Sciatic nerve (tissue), 2 donors: ENCODE measurements at regions not wholly inside any gene's neighbourhood (a gene's known extent, or its start where the extent isn't known, plus 50 kb on each side); places are given as distances from the start of the nearest gene placed in this dataset.
"Not testable (repeated sequence)": the region's sequence is repeated elsewhere in the genome, so short reads cannot be mapped to it uniquely, and the experiment has no call there.

Source experiments
- ATAC-seq: fragments of 200-7000 bp; cut with Tn5 transposase; one replicate; pipeline ENCODE4 v1.9.1; 2020; ENCODE audit warnings: mild to moderate bottlenecking, moderate library complexity
- DNase-seq: peaks from one replicate; pipeline ENCODE4 v3.0.0-alpha.2; 2020; ENCODE audit warnings: low spot score
- intact Hi-C: fragments of 100-400 bp; cut with DNase I; formaldehyde crosslinking; loops from one replicate; pipeline ENCODE4 v1.14.2; 2022
- donor health status: DM: no; HTN: no; CAD: no.
- donor health status: DM: no; HTN: no; CAD: no.

- ATAC-seq = no peak
- DNase-seq = no peak
- intact Hi-C loops = no loop called here
These were observed 571.5 kb upstream of the ARID1B start for GRCh38 chr6:156205678-156206077.

DNA sequence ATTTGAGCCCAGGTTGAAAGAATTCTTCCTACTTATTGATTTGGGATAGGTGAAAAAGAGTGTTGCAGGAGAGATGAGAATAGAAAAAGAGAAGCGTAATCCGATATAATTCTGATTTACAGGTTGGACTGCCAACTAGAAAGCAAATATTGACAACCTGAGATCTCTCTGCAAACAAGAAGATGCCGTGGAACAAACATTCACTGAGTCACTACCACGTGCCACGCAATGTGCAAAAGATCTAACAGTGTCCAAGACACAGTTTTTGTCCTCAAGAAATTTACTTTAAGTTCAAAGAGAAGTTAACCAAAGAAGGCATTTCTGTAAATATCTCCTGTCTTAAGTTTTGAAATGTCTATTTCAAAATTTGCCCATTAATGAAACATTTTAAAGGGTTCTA is 578.0 kb upstream of the ARID1B start:
- DNase-seq = no peak
- no peak for ATAC-seq
- intact Hi-C loops = no loop called here

GRCh38 chr6:156197513-156197912 is 579.7 kb upstream of the ARID1B start:
- intact Hi-C loops = no loop called here
- ATAC-seq (no peak), DNase-seq (no peak)

DNA sequence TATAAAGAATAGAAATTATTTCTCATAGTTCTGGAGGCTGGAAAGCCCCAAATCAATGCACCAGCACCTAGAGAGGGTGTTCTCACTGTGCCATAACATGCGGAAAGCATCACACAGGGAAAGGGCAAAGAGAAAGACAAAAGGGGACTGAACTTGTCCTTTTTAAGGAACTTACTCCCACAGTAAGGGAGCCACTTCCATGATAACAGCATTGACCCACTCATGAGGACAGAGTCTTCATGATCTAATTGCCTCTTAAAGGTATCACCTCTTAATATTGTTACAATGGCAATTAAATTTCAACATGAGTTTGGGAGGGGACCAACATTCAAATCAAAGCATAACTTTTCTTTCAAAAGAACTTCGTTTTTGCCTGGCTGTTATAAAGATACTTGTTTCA is 582.2 kb upstream of the ARID1B start:
- DNase-seq = no peak
- intact Hi-C loops = no loop called here
- no peak for ATAC-seq

DNA sequence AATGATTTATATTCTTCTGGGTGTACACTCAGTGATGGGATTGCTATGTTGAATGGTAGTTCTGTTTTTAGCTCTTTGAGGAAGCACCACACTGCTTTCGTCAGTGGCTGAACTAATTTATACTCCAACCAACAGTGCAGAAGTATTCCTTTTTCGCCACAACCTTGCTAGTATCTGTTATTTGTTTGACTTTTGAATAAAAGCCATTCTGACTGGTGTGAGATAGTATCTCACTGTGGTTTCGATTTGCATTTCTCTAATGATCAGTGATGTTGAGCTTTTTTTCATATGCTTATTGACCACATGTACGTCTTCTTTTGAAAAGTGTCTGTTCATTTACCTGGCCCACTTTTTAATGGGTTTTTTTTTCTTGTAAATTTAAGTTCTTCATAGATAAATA is 583.8 kb upstream of the ARID1B start:
- ATAC-seq (no peak), DNase-seq (no peak)
- intact Hi-C loops = no loop called here

- intact Hi-C loops = no loop called here
- ATAC-seq (no peak), DNase-seq (no peak)
These were observed 585.3 kb upstream of the ARID1B start for GRCh38 chr6:156191895-156192294.

DNA sequence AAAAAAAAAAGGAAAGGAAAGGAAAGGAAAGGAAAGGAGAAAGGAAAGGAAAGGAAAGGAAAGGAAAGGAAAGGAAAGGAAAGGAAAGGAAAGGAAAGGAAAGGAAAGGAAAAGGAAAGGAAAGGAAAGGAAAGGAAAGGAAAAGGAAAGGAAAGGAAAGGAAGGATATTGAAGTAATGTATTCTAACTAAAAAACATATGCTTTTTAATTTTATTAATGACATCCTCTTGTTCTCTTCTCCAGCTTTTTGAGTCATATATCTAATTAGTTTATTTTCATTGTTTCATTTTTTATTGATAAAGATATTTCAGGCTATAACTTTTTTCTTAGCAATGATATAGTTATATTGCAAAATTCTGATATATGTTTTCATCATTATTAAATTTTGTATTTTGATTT is 585.8 kb upstream of the ARID1B start:
- intact Hi-C loops, ATAC-seq, DNase-seq: not testable (repeated sequence)

- ATAC-seq (no peak), DNase-seq (no peak)
- intact Hi-C loops = no loop called here
These were observed 586.9 kb upstream of the ARID1B start for GRCh38 chr6:156190270-156190669.

DNA sequence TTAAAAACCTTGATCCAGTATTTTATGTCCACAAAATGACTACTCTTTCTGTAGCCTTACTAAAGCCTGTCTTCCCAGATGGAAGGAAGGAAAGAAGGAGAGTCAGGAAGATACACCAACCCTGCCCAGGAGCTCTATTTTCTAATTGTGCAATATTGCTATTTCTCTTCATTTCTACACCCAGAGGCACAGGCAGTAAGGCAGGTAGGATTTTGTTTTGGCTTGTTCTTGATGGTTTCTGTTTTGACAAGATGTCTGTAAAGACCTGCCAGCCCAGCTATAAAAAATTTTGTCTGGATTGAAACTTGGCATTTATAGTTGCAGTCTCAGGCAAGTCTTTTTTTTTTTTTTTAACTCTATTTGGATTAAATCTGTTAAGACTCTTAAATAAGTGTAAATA is 587.5 kb upstream of the ARID1B start:
- no peak for ATAC-seq

GRCh38 chr6:156189195-156189594 is 588.0 kb upstream of the ARID1B start:
- ATAC-seq (no peak), DNase-seq (no peak)
- intact Hi-C loops = no loop called here

More for the DNA sequence above, 587.5 kb upstream of the ARID1B start:
- no peak for DNase-seq
- intact Hi-C loops = no loop called here

GRCh38 chr6:156185113-156185512 is 592.1 kb upstream of the ARID1B start:
- intact Hi-C loops = no loop called here
- no peak for ATAC-seq
- DNase-seq = no peak

DNA sequence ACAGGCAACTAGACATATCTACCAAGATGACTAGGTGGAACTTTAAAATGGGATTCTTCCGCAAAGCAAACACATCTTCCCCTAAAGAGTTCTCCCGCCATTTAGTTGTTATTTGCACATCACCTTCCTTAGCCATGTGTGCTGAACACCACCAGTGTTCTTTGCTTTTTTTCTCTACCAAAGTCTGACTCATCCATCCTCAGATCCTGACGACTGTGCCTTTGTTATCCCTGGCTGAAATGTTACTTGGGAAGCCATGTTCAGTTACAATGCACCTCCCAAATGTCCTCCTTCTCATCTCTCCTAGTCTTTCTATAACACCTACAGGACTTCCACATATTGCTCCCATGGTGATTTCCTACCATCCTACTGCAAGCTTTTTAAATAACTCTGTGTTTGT is 593.5 kb upstream of the ARID1B start:
- no peak for ATAC-seq
- intact Hi-C loops = no loop called here
- no peak for DNase-seq

DNA sequence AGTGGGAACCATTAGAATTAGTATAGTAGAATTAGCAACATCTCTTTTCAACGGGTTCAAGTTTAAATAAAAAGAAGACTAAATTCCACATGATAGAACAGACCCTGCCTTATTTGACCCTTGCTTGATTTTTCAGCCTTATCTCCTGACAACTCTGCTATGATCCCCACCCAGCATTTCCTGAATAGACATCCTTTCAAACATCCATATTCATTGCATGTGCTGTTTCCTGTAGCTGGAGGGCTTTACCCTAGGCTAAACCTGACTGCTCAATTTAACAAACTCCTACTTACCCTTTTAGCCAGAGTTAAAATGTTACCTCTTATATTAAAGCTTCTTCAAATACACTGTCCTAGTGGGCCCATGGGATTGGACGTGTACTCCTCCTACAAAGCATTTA is 594.8 kb upstream of the ARID1B start:
- ATAC-seq (no peak), DNase-seq (no peak)
- intact Hi-C loops = no loop called here

GRCh38 chr6:156181506-156181905 is 595.7 kb upstream of the ARID1B start:
- ATAC-seq (no peak), DNase-seq (no peak)
- intact Hi-C loops = no loop called here

- peak; percentile 75 for ATAC-seq
- intact Hi-C loops = no loop called here
- DNase-seq = no peak
These were observed 601.2 kb upstream of the ARID1B start for GRCh38 chr6:156175971-156176421.

DNA sequence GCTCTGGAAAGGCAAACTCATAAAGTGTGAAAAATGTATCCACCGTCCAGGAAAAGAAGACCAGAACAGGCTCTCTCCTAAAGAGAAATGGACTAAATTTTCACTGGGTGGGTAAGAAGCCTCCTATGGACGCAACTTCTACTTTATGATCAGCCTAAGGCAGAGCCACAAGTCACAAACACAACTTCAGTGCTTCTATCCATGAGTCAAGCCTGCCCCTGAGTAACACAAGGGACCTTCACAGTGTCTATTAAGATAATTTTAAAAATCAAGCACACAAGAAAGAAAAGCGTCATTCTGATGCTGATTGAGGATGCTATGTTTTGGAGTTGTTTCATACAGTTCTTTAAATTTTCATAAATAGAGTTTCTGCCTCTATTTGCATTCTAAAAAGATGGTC is 601.7 kb upstream of the ARID1B start:
- intact Hi-C loops = no loop called here
- no peak for DNase-seq

DNA sequence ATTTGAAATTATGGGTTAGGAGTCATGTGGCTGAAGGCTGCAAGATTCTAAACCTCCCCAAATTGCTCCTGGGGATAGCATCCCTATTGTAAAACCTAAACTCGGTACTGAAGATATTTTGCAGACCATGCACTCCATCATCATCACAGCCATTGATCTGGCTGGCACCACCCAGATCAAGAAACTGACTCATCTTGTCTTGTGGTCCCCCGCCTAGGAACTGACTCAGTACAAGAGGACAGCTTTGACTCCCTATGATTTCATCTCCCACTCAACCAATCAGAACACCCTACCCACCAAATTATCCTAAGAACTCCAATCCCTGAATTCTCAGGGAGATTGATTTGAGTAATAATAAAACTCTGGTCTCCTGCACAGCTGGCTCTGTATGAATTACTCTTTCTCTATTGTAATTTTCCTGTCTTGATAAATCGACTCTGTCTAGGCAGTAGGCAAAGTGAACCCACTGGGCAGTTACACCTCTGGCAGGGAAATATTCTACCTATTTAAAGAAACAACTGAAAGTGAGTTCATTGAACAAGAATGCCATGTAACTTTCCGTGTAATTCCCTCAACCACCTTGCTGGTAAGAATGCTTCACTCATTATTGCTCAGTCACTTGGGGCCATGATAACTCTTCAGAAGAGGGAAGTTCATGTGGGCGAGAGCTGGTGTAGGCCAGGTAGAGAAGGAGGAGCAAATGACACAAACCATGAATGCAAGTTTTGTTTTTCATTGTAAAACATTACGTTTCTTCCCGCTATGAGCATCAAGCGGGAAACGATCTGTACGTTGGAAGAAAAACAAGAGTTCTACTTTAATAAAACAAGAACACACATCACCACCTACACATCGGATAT is 602.9 kb upstream of the ARID1B start:
- DNase-seq (no peak), ATAC-seq (no peak)
- intact Hi-C loops = no loop called here

More for the DNA sequence above, 601.7 kb upstream of the ARID1B start:
- no peak for ATAC-seq

GRCh38 chr6:156169371-156169770 is 607.8 kb upstream of the ARID1B start:
- ATAC-seq (no peak), DNase-seq (no peak)
- intact Hi-C loops = no loop called here

DNA sequence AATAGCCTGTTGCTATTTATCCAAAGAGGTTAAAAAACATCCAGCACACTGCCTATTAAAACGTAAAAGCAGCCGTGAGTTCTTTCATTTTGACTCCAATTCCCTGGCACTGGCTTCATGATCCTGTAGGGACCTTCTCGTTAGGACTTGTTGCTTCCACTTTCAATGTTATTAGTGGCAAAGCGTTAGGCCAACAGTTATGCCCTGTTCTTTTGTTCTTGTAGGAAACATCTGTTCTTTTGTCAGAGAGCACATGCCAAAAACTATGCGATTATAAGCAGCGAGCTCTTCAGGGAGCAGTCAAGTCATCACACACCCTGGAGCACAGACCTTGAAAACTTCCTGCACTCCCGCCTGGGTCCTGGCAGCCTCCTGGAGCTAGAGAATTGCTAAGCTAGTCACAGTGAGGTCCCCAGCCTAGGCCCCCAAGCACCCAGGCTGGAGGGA is 609.5 kb upstream of the ARID1B start:
- no peak for DNase-seq
- peak; percentile 77 for ATAC-seq
- intact Hi-C loops = no loop called here

DNA sequence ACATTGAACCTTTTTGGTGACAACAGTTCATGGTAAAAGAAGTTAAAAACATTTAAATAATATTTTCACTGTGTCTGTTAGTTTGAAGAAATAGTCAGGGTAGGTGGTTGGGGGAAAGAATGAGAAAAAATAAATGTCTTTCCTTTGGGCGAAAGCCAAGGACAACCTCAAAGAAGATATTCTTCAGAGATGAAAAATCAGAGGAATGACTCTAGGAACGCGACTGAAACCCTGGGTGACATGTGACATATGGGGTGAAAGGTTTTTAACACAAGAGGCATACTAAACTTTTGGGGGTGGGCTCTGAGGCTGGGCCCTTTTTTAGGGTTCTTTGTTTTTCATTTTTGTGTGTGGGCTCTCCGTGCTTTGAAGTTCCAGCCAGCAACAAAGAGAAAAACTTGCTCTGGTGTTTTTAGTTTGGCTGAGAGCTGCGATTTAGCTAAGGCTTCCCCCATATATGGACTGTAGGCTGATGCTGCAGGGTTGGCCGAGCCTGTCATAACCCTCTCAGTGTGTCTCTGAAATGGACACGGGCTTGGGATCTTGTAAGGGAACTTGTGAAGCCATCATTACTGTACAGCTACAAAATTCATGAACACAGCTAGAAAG is 610.1 kb upstream of the ARID1B start:
- intact Hi-C loops = no loop called here
- ATAC-seq = peak; percentile 92
- no peak for DNase-seq

DNA sequence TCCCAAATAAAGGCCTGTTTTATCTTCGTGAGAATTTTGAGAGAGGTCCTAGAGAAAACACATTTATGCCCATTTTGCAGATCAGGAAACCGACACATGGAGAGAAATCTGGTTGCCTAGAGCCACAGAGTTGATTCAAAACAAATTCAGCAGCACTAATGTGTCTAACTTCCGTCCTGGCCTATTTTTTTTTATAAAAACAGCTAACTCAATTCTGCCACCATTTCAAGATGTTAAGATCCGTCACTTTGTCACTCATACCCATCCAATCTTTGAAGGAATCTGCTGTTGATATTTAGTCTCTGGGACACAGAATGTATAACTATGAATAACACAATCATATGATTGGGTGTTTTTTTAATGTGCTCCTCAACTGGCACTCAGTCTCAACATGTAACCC is 611.1 kb upstream of the ARID1B start:
- DNase-seq = no peak
- intact Hi-C loops = no loop called here
- ATAC-seq = no peak
